ENCODE measurements at regions not wholly inside any gene's neighbourhood (a gene's known extent, or its start where the extent isn't known, plus 50 kb on each side); places are given as distances from the start of the nearest gene placed in this dataset.

DNA sequence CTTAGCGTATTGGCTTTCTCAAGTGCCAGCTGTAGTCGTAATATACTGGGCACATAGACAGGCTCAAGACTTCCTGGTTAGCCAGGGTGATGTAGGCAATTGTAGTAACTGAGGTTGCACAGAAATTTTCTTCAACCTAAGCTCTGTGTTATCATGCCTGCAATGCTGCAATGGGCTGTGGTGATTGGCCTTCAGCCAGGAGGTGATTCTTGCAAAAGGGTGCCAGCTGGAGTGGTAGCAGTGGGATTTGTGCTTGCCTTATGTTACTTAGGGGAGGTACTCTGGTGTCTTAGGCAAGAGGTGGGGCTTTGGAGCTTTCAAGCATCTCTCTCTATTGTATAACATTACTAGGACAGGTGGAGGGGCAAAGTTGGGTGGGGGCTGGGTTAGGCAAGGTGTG is 495.1 kb downstream of the CDH11 start:
- no peak overlapping the region for H3K4me3 Mint-ChIP-seq
- peaks cover 21% of the 10 kb centered on the region for H3K9me3 Mint-ChIP-seq
- H3K36me3 Mint-ChIP-seq (ENCODE audit: low read depth) = no peaks in the 10 kb centered on the region
- no peaks in the 10 kb centered on the region for H3K27me3 Mint-ChIP-seq (ENCODE audit: low read depth)
- H3K27ac Mint-ChIP-seq = no peak overlapping the region
- H3K4me1 Mint-ChIP-seq (ENCODE audit: low read depth) = no peaks in the 10 kb centered on the region

- Mint-ChIP-seq H3K4me1 (ENCODE audit: low read depth) (no peaks in the 10 kb centered on the region), H3K9me3 (peaks cover 22% of the 10 kb centered on the region), H3K4me3 (no peak overlapping the region), H3K36me3 (ENCODE audit: low read depth) (no peaks in the 10 kb centered on the region), H3K27ac (no peak overlapping the region), H3K27me3 (ENCODE audit: low read depth) (no peaks in the 10 kb centered on the region)
Observed at GRCh38 chr16:64621616-64622015, 500.2 kb downstream of the CDH11 start.

DNA sequence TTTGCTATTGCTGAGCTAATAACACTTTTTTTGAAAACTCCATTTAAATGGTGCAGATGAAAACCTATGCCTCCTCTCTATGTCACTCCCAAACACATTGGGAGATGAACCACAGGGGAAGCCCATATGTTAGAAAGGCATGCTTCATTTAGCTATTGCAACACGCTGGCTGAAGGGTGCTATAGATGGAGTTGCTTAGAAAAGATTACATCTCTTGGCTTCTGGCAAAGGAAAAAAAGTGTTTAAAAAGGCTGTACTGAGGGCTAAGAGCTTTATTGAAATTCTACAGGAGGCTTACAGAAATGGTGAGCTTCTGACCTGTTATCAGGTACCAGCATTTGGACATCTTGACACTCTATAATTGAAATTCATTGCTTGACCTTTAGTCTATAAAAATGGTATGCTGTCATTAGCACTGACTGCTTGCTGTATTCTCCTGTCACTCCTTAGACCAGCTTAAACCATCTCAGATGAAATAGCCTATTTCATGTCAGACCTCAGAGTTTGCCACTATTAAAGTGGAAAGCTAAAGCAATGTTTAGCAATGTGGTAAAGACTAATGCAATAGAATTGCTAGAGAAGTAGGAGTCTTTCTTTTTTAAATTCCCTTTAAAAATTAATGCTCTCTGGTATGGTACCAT is 503.9 kb downstream of the CDH11 start:
- Mint-ChIP-seq H3K36me3 (ENCODE audit: low read depth) (no peaks in the 10 kb centered on the region), H3K4me1 (ENCODE audit: low read depth) (no peaks in the 10 kb centered on the region), H3K27ac (no peak overlapping the region), H3K9me3 (peaks cover 38% of the 10 kb centered on the region), H3K4me3 (no peak overlapping the region), H3K27me3 (ENCODE audit: low read depth) (no peaks in the 10 kb centered on the region)

- H3K4me3 Mint-ChIP-seq = no peak overlapping the region
- no peaks in the 10 kb centered on the region for H3K36me3 Mint-ChIP-seq (ENCODE audit: low read depth)
- H3K27ac Mint-ChIP-seq = no peak overlapping the region
- H3K27me3 Mint-ChIP-seq (ENCODE audit: low read depth) = no peaks in the 10 kb centered on the region
- peaks cover 43% of the 10 kb centered on the region for H3K9me3 Mint-ChIP-seq
- no peaks in the 10 kb centered on the region for H3K4me1 Mint-ChIP-seq (ENCODE audit: low read depth)
Observed at GRCh38 chr16:64615630-64616280, 506.1 kb downstream of the CDH11 start.

GRCh38 chr16:64596196-64596595 is 525.7 kb downstream of the CDH11 start:
- H3K36me3 Mint-ChIP-seq (ENCODE audit: low read depth) = no peaks in the 10 kb centered on the region
- no peak overlapping the region for H3K4me3 Mint-ChIP-seq
- H3K27ac Mint-ChIP-seq = no peak overlapping the region
- no peaks in the 10 kb centered on the region for H3K4me1 Mint-ChIP-seq (ENCODE audit: low read depth)
- no peaks in the 10 kb centered on the region for H3K27me3 Mint-ChIP-seq (ENCODE audit: low read depth)
- H3K9me3 Mint-ChIP-seq = peaks cover 12% of the 10 kb centered on the region

DNA sequence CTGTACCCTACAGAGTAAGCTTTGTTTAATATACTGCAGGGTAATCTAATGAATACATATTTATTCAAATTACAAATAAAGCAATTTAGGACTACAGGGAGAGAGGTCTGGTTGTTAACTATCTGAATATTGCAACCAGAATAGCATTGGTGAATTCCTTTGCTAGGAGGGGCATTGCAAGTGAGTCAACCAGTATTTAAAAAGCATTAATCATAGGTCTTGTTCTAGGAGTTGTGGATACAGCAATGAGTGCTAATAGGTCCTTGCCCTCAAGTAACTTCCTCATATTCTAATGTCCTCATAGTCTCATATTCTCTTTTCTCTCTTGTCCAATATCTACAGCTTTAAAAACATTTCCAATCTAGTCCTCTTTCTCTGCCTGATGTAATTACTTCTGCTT is 531.4 kb downstream of the CDH11 start:
- H3K9me3 Mint-ChIP-seq = peaks cover 4% of the 10 kb centered on the region
- H3K36me3 Mint-ChIP-seq (ENCODE audit: low read depth) = no peaks in the 10 kb centered on the region
- H3K27me3 Mint-ChIP-seq (ENCODE audit: low read depth) = no peaks in the 10 kb centered on the region
- no peak overlapping the region for H3K27ac Mint-ChIP-seq
- no peaks in the 10 kb centered on the region for H3K4me1 Mint-ChIP-seq (ENCODE audit: low read depth)
- H3K4me3 Mint-ChIP-seq = no peak overlapping the region

DNA sequence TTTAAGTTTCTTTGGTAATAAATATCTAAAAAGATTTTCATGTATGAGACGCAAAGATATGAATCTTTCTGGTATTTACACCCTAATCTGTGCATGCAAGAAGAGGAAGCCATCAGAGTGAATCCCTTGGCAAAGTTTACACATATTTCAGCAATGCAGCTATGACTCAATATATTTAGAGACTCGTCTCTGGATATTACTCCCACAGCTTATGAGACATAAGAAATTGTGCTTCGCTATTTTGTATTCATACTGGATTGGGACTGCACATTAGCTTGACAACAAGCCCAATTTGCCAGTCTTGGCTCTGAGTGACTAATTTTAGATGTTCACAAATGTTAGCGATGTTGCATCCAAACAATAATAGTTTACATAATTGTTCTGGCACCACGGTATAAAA is 532.0 kb downstream of the CDH11 start:
- Mint-ChIP-seq H3K4me1 (ENCODE audit: low read depth) (no peaks in the 10 kb centered on the region), H3K36me3 (ENCODE audit: low read depth) (no peaks in the 10 kb centered on the region), H3K27me3 (ENCODE audit: low read depth) (no peaks in the 10 kb centered on the region), H3K4me3 (no peak overlapping the region), H3K9me3 (peaks cover 4% of the 10 kb centered on the region), H3K27ac (no peak overlapping the region)

- Mint-ChIP-seq H3K27ac (no peak overlapping the region), H3K4me1 (ENCODE audit: low read depth) (no peaks in the 10 kb centered on the region), H3K36me3 (ENCODE audit: low read depth) (no peaks in the 10 kb centered on the region), H3K4me3 (no peak overlapping the region), H3K27me3 (ENCODE audit: low read depth) (no peaks in the 10 kb centered on the region), H3K9me3 (peaks cover 4% of the 10 kb centered on the region)
Observed at GRCh38 chr16:64586781-64587180, 535.1 kb downstream of the CDH11 start.

DNA sequence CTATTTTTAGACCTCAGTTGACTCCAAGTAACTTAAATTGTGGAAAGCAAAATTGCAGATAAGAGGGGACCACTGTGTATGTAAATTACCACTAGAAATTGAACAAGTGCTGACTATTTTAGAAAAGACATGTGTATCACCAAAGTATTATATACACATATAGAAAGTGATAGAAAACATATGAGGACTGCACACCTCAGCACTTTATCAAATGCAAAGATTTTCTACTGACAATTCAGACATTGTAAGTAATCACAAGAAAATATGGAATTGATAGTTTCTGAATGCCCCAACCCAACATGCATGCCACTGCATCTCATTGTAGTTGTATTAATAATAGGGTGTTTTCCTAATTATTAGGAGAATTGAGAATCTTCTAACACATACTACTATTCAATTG is 536.5 kb downstream of the CDH11 start:
- no peak overlapping the region for H3K4me3 Mint-ChIP-seq
- no peaks in the 10 kb centered on the region for H3K36me3 Mint-ChIP-seq (ENCODE audit: low read depth)
- no peaks in the 10 kb centered on the region for H3K4me1 Mint-ChIP-seq (ENCODE audit: low read depth)
- no peak overlapping the region for H3K27ac Mint-ChIP-seq
- H3K27me3 Mint-ChIP-seq (ENCODE audit: low read depth) = no peaks in the 10 kb centered on the region
- peaks cover 4% of the 10 kb centered on the region for H3K9me3 Mint-ChIP-seq

DNA sequence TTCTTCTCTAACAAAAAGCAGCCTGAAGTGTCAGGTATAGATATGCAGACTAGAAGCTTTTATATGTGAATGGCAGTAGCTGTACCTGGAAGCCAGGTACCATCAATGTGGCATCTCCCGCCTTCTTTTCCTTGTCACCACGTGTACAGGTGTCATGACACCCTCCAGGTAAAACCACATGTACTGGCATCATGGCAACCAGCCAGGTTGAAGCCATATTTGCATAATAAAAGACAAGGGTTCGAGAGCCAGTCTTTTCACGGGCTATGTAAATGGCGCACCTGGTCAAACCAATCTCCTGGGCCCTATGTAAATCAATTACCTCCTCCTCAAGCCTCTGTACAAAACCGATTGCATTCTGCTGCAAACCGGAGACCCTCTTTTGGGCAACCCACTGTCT is 541.3 kb downstream of the CDH11 start:
- H3K9me3 Mint-ChIP-seq = peaks cover 16% of the 10 kb centered on the region
- no peak overlapping the region for H3K27ac Mint-ChIP-seq
- H3K36me3 Mint-ChIP-seq (ENCODE audit: low read depth) = no peaks in the 10 kb centered on the region
- H3K4me1 Mint-ChIP-seq (ENCODE audit: low read depth) = no peaks in the 10 kb centered on the region
- H3K4me3 Mint-ChIP-seq = no peak overlapping the region
- no peaks in the 10 kb centered on the region for H3K27me3 Mint-ChIP-seq (ENCODE audit: low read depth)

DNA sequence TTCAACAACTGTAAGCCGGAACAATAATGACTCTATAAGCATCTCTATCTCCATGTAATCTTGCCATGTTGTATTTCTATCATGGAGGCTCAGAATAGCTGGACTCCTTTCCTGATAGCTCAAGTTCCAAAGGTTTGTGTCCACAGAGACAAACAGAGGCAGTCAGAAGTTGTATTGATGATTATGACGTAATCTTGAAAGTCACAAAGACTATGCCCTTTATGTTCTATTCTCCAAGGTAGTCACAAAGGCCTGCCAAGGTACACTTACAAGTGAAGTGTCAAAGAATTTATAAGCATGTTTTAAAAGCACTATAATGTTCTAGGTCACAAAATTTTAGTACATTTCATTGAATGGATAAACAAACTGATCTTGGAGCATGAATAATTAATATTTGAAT is 542.2 kb downstream of the CDH11 start:
- Mint-ChIP-seq H3K36me3 (ENCODE audit: low read depth) (no peaks in the 10 kb centered on the region), H3K9me3 (peaks cover 16% of the 10 kb centered on the region), H3K4me3 (no peak overlapping the region), H3K4me1 (ENCODE audit: low read depth) (no peaks in the 10 kb centered on the region), H3K27me3 (ENCODE audit: low read depth) (no peaks in the 10 kb centered on the region), H3K27ac (no peak overlapping the region)

DNA sequence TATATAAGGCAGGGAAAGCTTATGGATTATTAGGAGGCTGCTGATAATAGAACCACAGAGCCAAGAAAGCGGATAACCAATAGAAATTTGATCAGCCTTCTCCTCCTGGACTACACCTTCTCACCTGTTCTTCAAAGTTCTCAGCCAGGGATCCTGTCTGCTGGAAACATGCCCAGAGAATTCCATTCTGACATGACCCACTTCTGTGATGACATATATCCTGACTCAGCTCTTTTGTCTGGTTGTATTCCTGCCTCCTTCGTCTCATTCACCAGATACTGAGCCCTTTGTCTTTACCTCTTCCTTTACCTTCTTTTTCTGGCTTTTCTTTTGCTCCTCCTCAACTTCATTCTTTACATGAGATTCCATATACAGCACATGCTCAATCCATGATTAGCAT is 576.1 kb downstream of the CDH11 start:
- Mint-ChIP-seq H3K9me3 (peaks cover 37% of the 10 kb centered on the region), H3K27me3 (ENCODE audit: low read depth) (no peaks in the 10 kb centered on the region), H3K27ac (no peak overlapping the region), H3K4me1 (ENCODE audit: low read depth) (no peaks in the 10 kb centered on the region), H3K36me3 (ENCODE audit: low read depth) (no peaks in the 10 kb centered on the region), H3K4me3 (no peak overlapping the region)

DNA sequence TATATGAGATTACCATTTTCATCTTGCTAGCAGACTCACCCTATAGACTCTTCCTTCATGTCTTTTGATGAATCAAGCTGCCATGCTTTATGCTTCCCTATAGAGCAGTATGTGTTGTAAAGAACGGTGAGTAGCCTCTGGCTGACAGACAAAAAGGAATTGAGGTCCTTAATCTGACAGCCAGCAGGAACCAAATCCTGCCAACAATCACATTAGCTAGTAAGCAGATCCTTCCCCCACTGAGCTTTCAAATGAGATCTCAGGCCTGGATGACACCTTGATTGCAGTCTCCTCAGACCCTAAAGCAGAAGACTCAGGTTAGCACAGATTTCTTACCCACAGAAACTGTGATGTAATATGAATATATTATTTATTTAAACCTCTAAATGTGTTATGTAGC is 577.0 kb downstream of the CDH11 start:
- H3K27ac Mint-ChIP-seq = no peak overlapping the region
- H3K27me3 Mint-ChIP-seq (ENCODE audit: low read depth) = no peaks in the 10 kb centered on the region
- no peaks in the 10 kb centered on the region for H3K4me1 Mint-ChIP-seq (ENCODE audit: low read depth)
- peaks cover 36% of the 10 kb centered on the region for H3K9me3 Mint-ChIP-seq
- H3K36me3 Mint-ChIP-seq (ENCODE audit: low read depth) = no peaks in the 10 kb centered on the region
- no peak overlapping the region for H3K4me3 Mint-ChIP-seq

DNA sequence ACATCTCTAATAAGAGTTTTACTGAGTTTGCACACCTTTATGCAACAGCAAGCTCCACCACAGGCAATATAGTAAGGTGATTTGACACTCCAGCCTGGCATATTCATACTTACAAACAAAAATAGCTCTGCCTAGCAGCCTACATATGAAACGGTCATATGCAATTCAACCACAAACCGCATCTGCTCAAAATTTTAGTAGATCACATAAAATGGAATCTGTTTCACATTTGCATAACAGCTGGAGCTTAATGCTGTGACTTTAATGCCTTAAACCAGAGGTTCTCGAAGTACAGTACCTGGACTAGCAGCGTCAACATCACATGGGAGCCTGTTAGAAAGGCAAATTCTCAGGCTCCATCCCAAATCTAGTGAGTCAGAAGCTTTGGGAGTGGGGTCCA is 578.4 kb downstream of the CDH11 start:
- Mint-ChIP-seq H3K4me3 (no peak overlapping the region), H3K36me3 (ENCODE audit: low read depth) (no peaks in the 10 kb centered on the region), H3K4me1 (ENCODE audit: low read depth) (no peaks in the 10 kb centered on the region), H3K27ac (no peak overlapping the region), H3K9me3 (peaks cover 30% of the 10 kb centered on the region), H3K27me3 (ENCODE audit: low read depth) (no peaks in the 10 kb centered on the region)

- no peak overlapping the region for H3K4me3 Mint-ChIP-seq
- no peak overlapping the region for H3K27ac Mint-ChIP-seq
- H3K27me3 Mint-ChIP-seq (ENCODE audit: low read depth) = no peaks in the 10 kb centered on the region
- peaks cover 29% of the 10 kb centered on the region for H3K9me3 Mint-ChIP-seq
- no peaks in the 10 kb centered on the region for H3K4me1 Mint-ChIP-seq (ENCODE audit: low read depth)
- no peaks in the 10 kb centered on the region for H3K36me3 Mint-ChIP-seq (ENCODE audit: low read depth)
Observed at GRCh38 chr16:64543031-64543430, 578.8 kb downstream of the CDH11 start.
